ENCODE measurements at regions not wholly inside any gene's neighbourhood (a gene's known extent, or its start where the extent isn't known, plus 50 kb on each side); places are given as distances from the start of the nearest gene placed in this dataset.

DNA sequence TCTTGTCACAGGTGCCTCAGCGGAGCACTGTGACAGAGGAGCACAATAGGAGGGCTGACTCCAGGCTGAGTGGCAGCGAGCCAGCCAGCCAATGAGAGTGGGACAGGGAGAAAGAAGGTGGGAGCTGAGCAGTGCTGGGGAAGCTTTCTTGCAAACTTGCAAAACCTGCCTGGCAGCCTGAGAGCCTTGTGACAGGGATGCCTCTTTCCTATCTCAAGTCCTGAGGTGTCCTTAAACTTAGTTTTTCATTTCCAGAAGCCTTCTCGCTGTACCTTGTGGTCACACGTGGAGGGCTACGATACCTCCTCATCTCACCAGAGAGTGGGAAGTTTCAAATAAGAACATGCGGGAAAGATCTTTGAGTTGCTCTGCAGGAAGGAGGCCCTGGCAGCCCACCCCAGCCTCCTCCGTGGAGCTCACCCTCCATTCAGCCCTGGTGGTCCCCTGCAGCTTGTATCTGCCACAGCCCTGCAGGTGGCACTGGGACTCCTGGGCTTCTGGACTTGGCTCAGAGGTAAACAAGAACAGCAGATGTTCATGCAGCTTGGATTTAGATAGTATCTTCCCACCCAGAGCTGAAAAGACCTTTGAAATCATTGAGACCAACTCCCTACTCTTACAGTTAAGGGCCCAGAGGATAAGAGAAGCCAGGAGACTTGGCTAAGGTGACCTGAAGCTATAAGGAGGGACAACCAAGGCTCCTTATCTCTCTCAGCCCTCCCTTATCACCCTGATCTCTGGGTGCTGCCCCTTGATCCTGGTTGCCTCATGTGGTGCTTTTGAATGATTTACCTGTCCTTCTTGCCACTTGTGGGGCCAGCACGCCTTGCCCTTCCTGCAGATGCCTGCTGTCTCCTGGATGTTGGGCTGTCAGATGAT is 153.5 kb upstream of the MAX start:
- Histone ChIP-seq H3K4me1 (no peaks in the 10 kb centered on the region), H3K27ac (no peak overlapping the region), H3K9me3 (no peaks in the 10 kb centered on the region), H3K4me3 (no peak overlapping the region), H3K36me3 (no peaks in the 10 kb centered on the region), H3K27me3 (no peaks in the 10 kb centered on the region)
- TF ChIP-seq, protein P1, sequence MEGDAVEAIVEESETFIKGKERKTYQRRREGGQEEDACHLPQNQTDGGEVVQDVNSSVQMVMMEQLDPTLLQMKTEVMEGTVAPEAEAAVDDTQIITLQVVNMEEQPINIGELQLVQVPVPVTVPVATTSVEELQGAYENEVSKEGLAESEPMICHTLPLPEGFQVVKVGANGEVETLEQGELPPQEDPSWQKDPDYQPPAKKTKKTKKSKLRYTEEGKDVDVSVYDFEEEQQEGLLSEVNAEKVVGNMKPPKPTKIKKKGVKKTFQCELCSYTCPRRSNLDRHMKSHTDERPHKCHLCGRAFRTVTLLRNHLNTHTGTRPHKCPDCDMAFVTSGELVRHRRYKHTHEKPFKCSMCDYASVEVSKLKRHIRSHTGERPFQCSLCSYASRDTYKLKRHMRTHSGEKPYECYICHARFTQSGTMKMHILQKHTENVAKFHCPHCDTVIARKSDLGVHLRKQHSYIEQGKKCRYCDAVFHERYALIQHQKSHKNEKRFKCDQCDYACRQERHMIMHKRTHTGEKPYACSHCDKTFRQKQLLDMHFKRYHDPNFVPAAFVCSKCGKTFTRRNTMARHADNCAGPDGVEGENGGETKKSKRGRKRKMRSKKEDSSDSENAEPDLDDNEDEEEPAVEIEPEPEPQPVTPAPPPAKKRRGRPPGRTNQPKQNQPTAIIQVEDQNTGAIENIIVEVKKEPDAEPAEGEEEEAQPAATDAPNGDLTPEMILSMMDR (IDR thresholded peaks at IDR 0.05): no peak
- no peak for TF ChIP-seq POLR2A (IDR thresholded peaks at IDR 0.05)
- DNase-seq: no peak
- intact Hi-C loops (cut with DNase I; ENCODE audit: low total_unique reads): no loop called here

DNA sequence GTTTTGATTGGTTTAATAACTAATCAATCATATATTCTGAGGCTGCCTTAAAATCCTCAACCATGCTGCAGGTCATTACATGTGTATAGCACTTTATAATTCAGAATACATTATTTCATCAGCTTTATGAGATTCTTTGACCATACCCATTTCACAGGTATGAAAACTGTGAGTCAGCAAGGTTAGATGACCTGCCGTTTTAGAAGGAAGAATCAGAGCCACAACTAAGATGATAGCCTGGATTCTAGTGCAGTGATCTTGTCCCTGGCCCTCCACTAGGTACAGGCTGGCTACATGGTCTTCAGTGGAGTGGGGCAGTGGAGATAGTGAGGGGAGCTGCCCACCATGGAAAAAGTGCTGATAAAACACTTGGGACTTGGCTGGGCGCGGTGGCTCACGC is 154.4 kb upstream of the MAX start:
- no peak for DNase-seq
- intact Hi-C loops (cut with DNase I; ENCODE audit: low total_unique reads): no loop called here
- H3K27me3 ChIP-seq: no peaks in the 10 kb centered on the region
- TF ChIP-seq, protein P1 (IDR thresholded peaks at IDR 0.05): no peak
- no peak for TF ChIP-seq POLR2A (IDR thresholded peaks at IDR 0.05)
- no peaks in the 10 kb centered on the region for H3K9me3 ChIP-seq
- no peak overlapping the region for H3K4me3 ChIP-seq
- H3K4me1 ChIP-seq: no peaks in the 10 kb centered on the region
- H3K27ac ChIP-seq: no peak overlapping the region
- no peaks in the 10 kb centered on the region for H3K36me3 ChIP-seq

DNA sequence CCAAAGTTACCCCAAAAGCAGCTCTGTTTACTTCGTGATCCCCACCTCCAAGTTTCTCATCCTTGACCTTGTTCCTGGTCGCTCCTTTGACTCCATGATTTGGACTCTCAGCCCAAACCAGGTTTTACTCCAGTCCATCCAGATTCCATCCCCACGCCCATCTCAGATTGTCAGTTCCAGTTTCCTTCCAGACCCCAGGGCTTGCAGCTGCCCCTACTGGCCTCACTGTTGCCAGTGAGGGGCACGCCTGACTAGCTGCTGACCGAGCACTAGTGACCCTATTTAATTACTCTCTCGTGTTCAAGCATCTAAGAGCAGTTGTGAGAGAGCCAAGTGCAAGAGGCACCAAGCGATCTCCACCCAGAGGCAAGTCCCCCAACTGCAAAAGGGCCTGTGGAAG is 155.1 kb upstream of the FUT8 start:
- Histone ChIP-seq H3K27me3 (no peaks in the 10 kb centered on the region), H3K4me3 (no peak overlapping the region), H3K9me3 (no peaks in the 10 kb centered on the region), H3K36me3 (no peaks in the 10 kb centered on the region), H3K4me1 (no peaks in the 10 kb centered on the region), H3K27ac (no peak overlapping the region)
- no peak for DNase-seq
- intact Hi-C loops (cut with DNase I; ENCODE audit: low total_unique reads): no loop called here
- TF ChIP-seq, protein P1 (IDR thresholded peaks at IDR 0.05): no peak
- TF ChIP-seq POLR2A (IDR thresholded peaks at IDR 0.05): no peak

DNA sequence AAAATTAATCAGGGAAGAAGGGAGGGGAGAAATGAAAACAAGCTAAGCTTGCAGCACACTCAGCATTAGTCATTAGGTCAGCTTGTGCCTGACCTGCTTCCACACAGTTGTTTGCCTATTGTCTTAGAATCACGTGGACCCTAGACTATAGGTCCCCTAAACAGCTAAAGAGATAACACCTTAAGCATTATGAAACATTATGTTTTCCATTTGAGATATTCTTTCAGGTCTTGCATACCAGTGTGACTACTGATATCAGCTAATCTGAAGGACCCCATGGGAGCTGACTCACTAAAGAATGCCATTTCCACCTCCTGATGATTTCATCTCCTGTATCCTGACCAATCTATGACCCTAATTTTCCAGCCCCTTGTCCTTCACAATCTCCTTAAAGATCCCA is 154.1 kb upstream of the FUT8 start:
- Histone ChIP-seq H3K27me3 (no peaks in the 10 kb centered on the region), H3K36me3 (no peaks in the 10 kb centered on the region), H3K4me3 (no peak overlapping the region), H3K9me3 (no peaks in the 10 kb centered on the region), H3K27ac (no peak overlapping the region), H3K4me1 (no peaks in the 10 kb centered on the region)
- TF ChIP-seq, protein P1 (IDR thresholded peaks at IDR 0.05): no peak
- TF ChIP-seq POLR2A (IDR thresholded peaks at IDR 0.05): no peak
- no peak for DNase-seq
- intact Hi-C loops (cut with DNase I; ENCODE audit: low total_unique reads): no loop called here

DNA sequence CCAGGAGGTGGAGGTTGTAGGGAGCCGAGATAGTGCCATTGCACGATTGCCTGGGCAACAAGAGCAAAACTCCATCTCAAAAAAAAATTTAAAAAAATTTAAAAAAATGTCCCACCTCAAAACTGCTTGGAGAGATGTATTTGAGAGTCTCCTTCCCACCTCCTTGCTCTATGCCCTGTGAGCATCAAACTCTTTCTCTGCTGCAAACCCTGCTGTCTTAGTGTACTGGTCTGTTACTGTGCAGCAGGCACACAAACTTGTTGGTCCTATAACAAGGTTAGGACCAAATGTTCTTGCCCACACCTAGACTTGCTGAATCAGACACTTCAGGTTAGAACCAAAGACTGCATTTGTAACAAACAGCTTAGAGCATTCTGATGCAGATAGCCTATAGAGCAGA is 153.5 kb upstream of the FUT8 start:
- H3K4me1 ChIP-seq: no peaks in the 10 kb centered on the region
- TF ChIP-seq, protein P1 (IDR thresholded peaks at IDR 0.05): no peak
- TF ChIP-seq POLR2A (IDR thresholded peaks at IDR 0.05): no peak
- H3K9me3 ChIP-seq: no peaks in the 10 kb centered on the region
- DNase-seq: no peak
- no peaks in the 10 kb centered on the region for H3K27me3 ChIP-seq
- H3K4me3 ChIP-seq: no peak overlapping the region
- no peak overlapping the region for H3K27ac ChIP-seq
- intact Hi-C loops (cut with DNase I; ENCODE audit: low total_unique reads): no loop called here
- no peaks in the 10 kb centered on the region for H3K36me3 ChIP-seq
